Posterior vena cava (tissue), 2 donors: ENCODE measurements at regions not wholly inside any gene's neighbourhood (a gene's known extent, or its start where the extent isn't known, plus 50 kb on each side); places are given as distances from the start of the nearest gene placed in this dataset.

Experiments used
- DNase-seq: peaks from one replicate; pipeline ENCODE4 v3.0.0-alpha.2; 2020; ENCODE audit warnings: low spot score
- intact Hi-C, 2 donors: fragments of 100-400 bp; cut with DNase I; formaldehyde crosslinking; loops; one replicate each; pipeline versions ENCODE4 v1.14.1 to v1.14.2; 2022 to 2023
- donor health status: DM: yes; HTN: yes; CAD: no.
- donor health status: DM: yes; HTN: yes; CAD: no.

- no peak for DNase-seq
- intact Hi-C loops: no loop called here
These were observed 377.8 kb downstream of the LRATD1 start for GRCh38 chr2:15010346-15010745.

- intact Hi-C loops: no loop called here
- DNase-seq: no peak
These were observed 386.3 kb downstream of the LRATD1 start for GRCh38 chr2:15018814-15019213.

DNA sequence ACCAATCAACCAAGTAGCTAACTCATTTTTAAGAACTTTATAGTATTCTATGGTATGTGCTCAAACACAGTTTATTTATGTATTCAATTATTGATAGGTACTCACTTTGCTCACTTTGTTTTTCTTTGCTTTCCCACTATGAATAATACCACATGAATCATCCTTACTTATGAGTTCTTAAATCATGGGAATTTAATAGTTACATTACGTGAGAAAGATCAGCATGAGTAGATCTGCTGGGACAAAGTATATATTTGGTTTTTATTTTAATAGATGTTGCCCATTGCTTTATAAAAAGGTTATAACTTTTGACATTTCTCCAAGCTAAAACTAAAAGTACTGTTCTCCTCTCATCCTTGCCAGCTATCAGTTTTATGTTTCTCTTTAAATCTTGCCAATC, 390.7 kb downstream of the LRATD1 start:
- intact Hi-C loops: no loop called here

DNA sequence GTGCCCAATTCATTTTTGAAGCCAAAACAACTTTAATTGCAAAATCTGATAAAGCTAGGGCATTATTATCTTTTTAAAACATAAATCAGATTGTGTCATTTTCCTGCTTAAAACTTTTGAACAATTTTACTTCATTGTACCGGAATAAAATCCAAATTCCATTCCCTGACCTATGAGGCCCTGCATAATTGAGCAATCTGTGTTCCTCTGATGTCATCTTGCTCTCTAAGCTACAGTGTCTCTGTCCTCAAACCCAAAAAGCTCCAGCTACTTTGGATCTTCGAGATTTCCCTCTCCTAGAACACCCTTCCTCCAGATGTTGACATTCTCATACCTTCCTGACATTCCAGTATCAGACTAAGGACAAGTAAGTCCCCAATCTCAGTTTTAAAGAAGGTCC, 395.9 kb downstream of the LRATD1 start:
- no peak for DNase-seq
- intact Hi-C loops: no loop called here

More for the DNA sequence above, 390.7 kb downstream of the LRATD1 start:
- no peak for DNase-seq

- intact Hi-C loops: no loop called here
- no peak for DNase-seq
These were observed 399.3 kb downstream of the LRATD1 start for GRCh38 chr2:15031745-15032240.

- DNase-seq: no peak
- intact Hi-C loops: no loop called here
These were observed 401.7 kb downstream of the LRATD1 start for GRCh38 chr2:15034246-15034645.

GRCh38 chr2:15034860-15035259, 402.3 kb downstream of the LRATD1 start:
- intact Hi-C loops: no loop called here
- DNase-seq: no peak

DNA sequence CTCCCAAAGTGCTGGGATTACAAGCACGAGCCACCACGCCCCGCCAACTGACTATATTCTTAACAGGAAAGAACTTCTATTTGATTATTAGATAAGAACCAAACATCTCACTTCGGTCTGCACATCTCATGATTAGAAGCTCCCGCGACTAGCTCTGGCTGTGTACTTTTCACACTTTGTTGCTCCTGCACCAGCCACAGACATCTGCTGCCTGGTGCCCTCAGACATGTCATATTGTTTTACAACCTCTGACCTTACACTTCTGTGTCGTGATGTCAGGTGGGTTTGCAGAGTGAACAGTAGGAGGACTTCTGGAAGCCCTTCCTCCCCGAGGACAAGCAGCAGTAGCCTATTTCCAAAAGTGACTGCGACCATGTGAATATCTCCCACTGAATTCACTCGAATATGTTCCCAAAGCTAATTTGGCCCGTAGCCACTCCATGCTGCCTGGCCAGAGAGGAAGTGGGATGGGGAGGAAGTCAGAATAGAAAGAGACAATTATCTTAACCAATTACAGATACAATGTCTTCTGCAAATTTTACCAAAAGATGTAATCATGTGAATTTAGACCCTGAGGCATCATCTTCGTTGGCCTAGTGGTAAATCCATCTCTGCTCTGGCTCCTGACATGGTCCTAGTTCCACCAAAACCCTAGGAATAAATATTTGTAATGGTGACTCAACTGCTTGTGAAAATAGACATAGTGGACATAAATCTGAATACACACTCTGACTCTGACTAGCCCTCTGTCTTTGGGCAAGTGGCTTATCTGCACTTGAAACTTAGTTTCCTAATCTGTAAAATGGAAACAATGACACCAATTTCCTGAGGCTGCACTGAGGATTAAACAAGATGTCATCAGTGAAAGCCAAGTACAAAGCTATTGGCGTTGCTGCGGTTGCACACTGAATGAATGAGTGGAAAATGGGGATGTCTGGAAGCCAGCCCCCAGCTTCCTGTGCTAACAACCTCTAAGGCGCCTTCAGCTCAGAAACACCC, 406.1 kb downstream of the LRATD1 start:
- intact Hi-C loops: no loop called here

DNA sequence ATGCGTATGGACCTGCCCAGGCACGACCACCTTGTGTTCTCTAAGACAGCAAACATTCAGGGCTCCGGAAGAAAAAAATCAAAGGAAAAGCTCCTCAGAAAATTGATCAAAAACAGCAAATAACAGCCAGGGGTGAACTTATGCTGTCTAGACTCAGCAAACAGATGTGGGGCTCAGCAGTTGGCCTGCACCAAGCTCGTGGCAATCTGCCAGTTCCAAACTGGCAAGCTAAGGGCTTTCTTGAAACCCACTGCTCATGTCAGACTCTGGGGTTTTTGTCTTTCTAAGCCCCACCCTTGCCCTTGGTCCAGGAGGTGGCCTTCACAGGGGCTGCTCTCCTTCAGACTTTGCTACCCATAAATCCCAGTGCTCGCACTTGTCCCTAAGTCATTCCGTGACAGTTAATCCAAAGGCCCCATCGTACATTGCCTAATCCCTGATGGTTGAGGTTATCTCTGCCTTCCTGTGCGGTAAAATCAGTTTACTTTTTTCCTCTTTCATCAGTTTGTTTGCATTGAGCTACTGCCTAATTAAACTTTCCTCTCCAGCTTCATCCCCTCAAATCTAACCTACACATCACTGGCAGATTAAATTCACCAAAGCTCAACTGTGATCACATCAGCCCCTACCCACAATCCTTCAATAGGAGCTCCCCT, 408.0 kb downstream of the LRATD1 start:
- no peak for DNase-seq
- intact Hi-C loops: no loop called here

More for the DNA sequence above, 406.1 kb downstream of the LRATD1 start:
- no peak for DNase-seq

- intact Hi-C loops: no loop called here
- no peak for DNase-seq
These were observed 408.9 kb downstream of the LRATD1 start for GRCh38 chr2:15041429-15041837.

GRCh38 chr2:15042801-15043217, 410.3 kb downstream of the LRATD1 start:
- intact Hi-C loops: no loop called here
- no peak for DNase-seq

DNA sequence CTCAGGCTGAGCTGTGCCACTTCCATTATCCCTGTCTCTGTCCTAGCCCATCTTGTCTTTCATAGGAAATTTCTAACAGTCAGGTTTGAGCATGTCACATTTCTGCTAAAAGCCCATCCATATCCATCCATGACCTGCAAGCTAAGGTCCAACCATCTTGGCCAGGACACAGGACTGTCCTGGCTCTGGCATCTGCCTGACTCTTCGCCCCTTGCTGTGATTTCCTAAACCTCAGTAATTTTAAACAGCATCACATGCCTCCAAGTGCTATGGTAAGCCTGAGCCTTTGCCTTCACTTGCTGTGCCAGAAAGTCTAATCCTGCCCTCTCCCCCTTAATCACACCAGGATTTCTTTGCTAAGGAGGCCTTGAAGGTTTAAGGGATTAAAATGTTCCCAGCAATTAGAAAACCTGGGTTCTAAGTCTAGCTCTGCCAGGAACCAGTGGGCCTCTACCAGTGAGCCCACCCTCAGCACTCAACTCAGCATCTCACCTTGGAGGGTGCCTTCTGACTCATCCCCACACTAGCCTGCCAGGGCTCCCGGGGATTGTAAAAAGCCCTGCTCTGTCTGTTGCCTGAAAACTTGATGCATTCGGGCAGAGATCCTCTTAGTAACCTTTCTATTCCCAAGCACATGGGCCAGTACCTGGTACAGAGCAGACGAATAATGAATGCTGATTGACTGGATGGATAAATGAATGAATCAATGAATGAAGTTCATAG, 411.0 kb downstream of the LRATD1 start:
- DNase-seq: no peak
- intact Hi-C loops: no loop called here

DNA sequence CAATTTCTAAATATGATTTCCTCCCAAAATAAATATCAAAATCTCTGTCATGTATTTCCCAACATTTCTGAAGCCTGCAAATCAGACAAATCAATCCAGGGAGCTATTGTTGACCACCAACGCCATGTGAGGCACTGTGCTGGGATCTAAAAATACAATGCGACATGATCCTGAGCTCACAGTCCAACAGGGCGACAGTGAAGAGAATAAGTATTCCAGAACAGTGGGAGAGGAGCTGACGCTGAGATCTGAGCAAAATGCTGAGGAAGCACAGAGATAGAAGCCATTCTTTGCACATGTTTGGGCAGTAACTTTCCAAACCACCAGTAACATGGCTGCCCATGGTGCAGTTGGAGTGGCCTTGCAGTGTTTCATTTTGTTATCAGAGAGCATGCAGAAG, 412.5 kb downstream of the LRATD1 start:
- no peak for DNase-seq
- intact Hi-C loops: no loop called here

GRCh38 chr2:15047184-15047583, 414.7 kb downstream of the LRATD1 start:
- intact Hi-C loops: no loop called here
- DNase-seq: no peak

DNA sequence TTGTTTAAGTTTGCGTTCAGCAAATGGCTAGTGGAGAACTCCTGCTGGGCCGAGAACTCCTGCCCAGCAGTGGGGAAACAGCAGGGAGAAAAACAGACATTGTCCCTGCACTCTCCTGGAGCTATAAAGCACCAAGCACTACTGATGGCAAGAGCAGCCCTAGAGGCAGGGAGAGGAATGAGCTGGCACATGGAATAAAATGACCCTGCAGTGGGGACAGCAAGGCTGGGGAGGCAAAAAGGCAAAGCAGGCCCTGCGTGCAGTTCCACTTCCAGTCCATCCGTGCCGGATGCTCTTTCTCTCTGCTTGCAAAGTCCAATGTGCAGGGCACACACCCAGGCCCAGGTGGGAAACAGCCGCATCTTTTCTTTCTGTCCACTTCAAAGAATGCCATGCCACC, 415.5 kb downstream of the LRATD1 start:
- no peak for DNase-seq
- intact Hi-C loops: no loop called here

GRCh38 chr2:15049096-15049993, 416.8 kb downstream of the LRATD1 start:
- DNase-seq: no peak
- intact Hi-C loops: no loop called here

- DNase-seq: no peak
- intact Hi-C loops: no loop called here
These were observed 418.0 kb downstream of the LRATD1 start for GRCh38 chr2:15050483-15050882.

- intact Hi-C loops: no loop called here
- DNase-seq: no peak
These were observed 421.0 kb downstream of the LRATD1 start for GRCh38 chr2:15053542-15053941.
